GM12892 (cell line): ENCODE measurements at regions not wholly inside any gene's neighbourhood (a gene's known extent, or its start where the extent isn't known, plus 50 kb on each side); places are given as distances from the start of the nearest gene placed in this dataset.

Experiments used
- POLR2A ChIP-seq: IDR thresholded peaks from 2 replicates; pipeline ENCODE4 v1.6.1; 2011; ENCODE audit warnings: low read depth, low read length, control low read depth
- POLR2AphosphoS5 ChIP-seq: IDR thresholded peaks from 2 replicates; pipeline ENCODE4 v1.6.1; 2011; ENCODE audit warnings: low read depth, low read length, control low read depth
- TAF1 ChIP-seq: IDR thresholded peaks from 2 replicates; pipeline ENCODE4 v1.6.1; 2011; ENCODE audit warnings: low read depth, mild to moderate bottlenecking, control low read depth, low read length, borderline replicate concordance

- TF ChIP-seq POLR2A (no peak), POLR2AphosphoS5 (no peak), TAF1 (no peak)
Observed at GRCh38 chr18:72411261-72411660, 132.9 kb downstream of the CBLN2 start.
